ENCODE measurements at regions not wholly inside any gene's neighbourhood (a gene's known extent, or its start where the extent isn't known, plus 50 kb on each side); places are given as distances from the start of the nearest gene placed in this dataset.

GRCh38 chrX:124440695-124441094, 94.3 kb downstream of the SH2D1A start (continued):
- TF ChIP-seq ARID1B (IDR thresholded peaks at IDR 0.05) (no peak), ZNF280A (IDR thresholded peaks at IDR 0.05; ENCODE audit: low read depth, partially characterized antibody) (no peak), JUNB (CRISPR knock-in tag; conservative IDR thresholded peaks at IDR 0.05) (no peak), ZNF263 (CRISPR knock-in tag; IDR thresholded peaks at IDR 0.05; ENCODE audit: borderline replicate concordance) (no peak), MTF1 (CRISPR knock-in tag; IDR thresholded peaks at IDR 0.05; ENCODE audit: borderline replicate concordance) (no peak), ZNF23 (CRISPR knock-in tag; IDR thresholded peaks at IDR 0.05) (no peak), ZNF592 (IDR thresholded peaks at IDR 0.05) (no peak), CBFA2T2 (conservative IDR thresholded peaks at IDR 0.05) (no peak), RREB1 (CRISPR knock-in tag; IDR thresholded peaks at IDR 0.05) (no peak)

Data from K562 (cell line).